GM13976 (cell line): ENCODE measurements at regions not wholly inside any gene's neighbourhood (a gene's known extent, or its start where the extent isn't known, plus 50 kb on each side); places are given as distances from the start of the nearest gene placed in this dataset.

ENCODE experiments used
- DNase-seq: peaks from one replicate; pipeline ENCODE4 v3.0.0; 2012; ENCODE audit warnings: low spot score
- CTCF ChIP-seq: IDR thresholded peaks from 2 replicates; pipeline ENCODE4 v1.5.1; 2012; ENCODE audit warnings: borderline replicate concordance, mild to moderate bottlenecking; ENCODE audit not compliant: insufficient read depth; ENCODE audit errors: extremely low read depth, missing control alignments, control extremely low read depth
- in situ Hi-C: fragments of 300-500 bp; cut with MboI; formaldehyde crosslinking; loops from one replicate; pipeline ENCODE4 v1.12.0; 2022; ENCODE audit warnings: low sequenced_read_pairs, mixed read lengths, inconsistent platforms; ENCODE audit not compliant: unreplicated experiment

GRCh38 chr18:78704971-78705461, 274.6 kb upstream of the SALL3 start:
- no peak for TF ChIP-seq CTCF
- no peak for DNase-seq
- in situ Hi-C loops = no loop called here

- in situ Hi-C loops = no loop called here
- no peak for DNase-seq
- TF ChIP-seq CTCF = no peak
Observed at GRCh38 chr18:78709261-78709809, 270.3 kb upstream of the SALL3 start.

- TF ChIP-seq CTCF = no peak
- no peak for DNase-seq
- in situ Hi-C loops = no loop called here
Observed at GRCh38 chr18:78711316-78711715, 268.3 kb upstream of the SALL3 start.

GRCh38 chr18:78711971-78712370, 267.6 kb upstream of the SALL3 start:
- no peak for DNase-seq
- TF ChIP-seq CTCF = no peak
- in situ Hi-C loops = no loop called here

GRCh38 chr18:78713069-78713468, 266.5 kb upstream of the SALL3 start:
- in situ Hi-C loops = no loop called here
- no peak for DNase-seq
- TF ChIP-seq CTCF = no peak

GRCh38 chr18:78713726-78714125, 265.9 kb upstream of the SALL3 start:
- in situ Hi-C loops = no loop called here
- no peak for TF ChIP-seq CTCF
- no peak for DNase-seq
